Bronchial epithelial cell (primary cell): ENCODE measurements at regions not wholly inside any gene's neighbourhood (a gene's known extent, or its start where the extent isn't known, plus 50 kb on each side); places are given as distances from the start of the nearest gene placed in this dataset.
A peak's percentile ranks its signal among the peaks of the same experiment; 100 is the strongest.

Experiments
- DNase-seq: peaks from one replicate; pipeline ENCODE4 v3.0.0-alpha.2; 2010; ENCODE audit warnings: low read depth
- FAIRE-seq: peaks from 2 replicates; lab custom pipeline; 2011; peaks lifted over from hg19 to GRCh38; lab: Jason Lieb, UNC
- H3K27me3 ChIP-seq: 2 replicates; pipeline ENCODE4 v1.5.1; 2011; ENCODE audit warnings: low read length; ENCODE audit not compliant: control insufficient read depth, insufficient read depth
- H3K36me3 ChIP-seq: 2 replicates; pipeline ENCODE4 v1.5.1; 2011; ENCODE audit warnings: low read length; ENCODE audit not compliant: control insufficient read depth, insufficient read depth
- H3K4me3 ChIP-seq: 2 replicates; pipeline ENCODE4 v1.5.1; 2011; ENCODE audit warnings: mild to moderate bottlenecking, low read depth, low read length, control low read depth
- CTCF ChIP-seq: IDR thresholded peaks from 2 replicates; pipeline ENCODE4 v1.5.1; 2011; ENCODE audit warnings: mild to moderate bottlenecking, moderate library complexity, low read length, control low read depth, inconsistent platforms; ENCODE audit not compliant: insufficient read depth, severe bottlenecking

- no peaks in the 10 kb centered on the region for H3K36me3 ChIP-seq
- no peak for TF ChIP-seq CTCF
- DNase-seq, result no peak
- no peak overlapping the region for H3K4me3 ChIP-seq
- FAIRE-seq, result no peak
- no peaks in the 10 kb centered on the region for H3K27me3 ChIP-seq
Measured at GRCh38 chr20:7015257-7015656, 247.8 kb downstream of the BMP2 start.

- FAIRE-seq (no peak), DNase-seq (no peak)
- no peaks in the 10 kb centered on the region for H3K27me3 ChIP-seq
- TF ChIP-seq CTCF, result no peak
- H3K36me3 ChIP-seq, result no peaks in the 10 kb centered on the region
- no peak overlapping the region for H3K4me3 ChIP-seq
Measured at GRCh38 chr20:7022597-7022996, 255.1 kb downstream of the BMP2 start.

DNA sequence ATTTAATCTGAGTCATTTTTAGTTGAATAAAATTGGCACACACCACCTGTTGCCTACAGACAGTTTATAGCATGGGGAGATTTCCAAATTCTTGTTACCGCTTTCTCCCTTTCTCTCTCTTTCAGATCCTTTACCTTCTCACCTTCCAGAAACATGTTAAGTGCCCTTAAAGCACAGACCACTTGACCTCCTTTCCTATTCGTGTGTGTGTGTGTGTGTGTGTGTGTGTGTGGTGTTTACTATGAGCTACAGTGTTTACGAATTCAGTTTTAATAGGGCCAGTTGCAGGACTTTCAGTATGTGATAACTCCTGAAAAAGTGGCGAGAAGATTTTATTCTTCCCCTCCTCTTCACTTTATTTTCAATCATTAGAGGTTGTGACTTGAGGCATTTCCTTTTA lies 258.1 kb downstream of the BMP2 start:
- H3K4me3 ChIP-seq, result no peak overlapping the region
- TF ChIP-seq CTCF, result no peak
- DNase-seq (no peak), FAIRE-seq (no peak)
- no peaks in the 10 kb centered on the region for H3K36me3 ChIP-seq
- H3K27me3 ChIP-seq, result no peaks in the 10 kb centered on the region

DNA sequence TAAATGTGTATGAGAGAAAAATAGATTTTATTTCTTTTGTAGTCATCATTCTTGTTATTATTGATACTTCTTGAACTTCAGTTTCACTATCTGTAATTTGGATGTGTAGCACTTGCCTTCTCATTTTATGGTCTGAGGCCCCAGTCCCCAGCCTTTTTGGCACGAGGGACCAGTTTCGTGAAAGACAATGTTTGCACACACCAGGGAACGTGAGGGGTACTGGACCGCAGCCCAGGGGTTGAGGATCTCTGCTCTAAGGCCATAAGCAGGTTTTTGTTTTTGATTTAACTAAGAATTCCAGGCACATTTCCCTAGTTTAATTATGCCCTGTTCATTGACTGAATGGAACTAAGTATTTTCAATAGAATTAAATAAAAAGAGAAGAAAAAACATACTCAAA lies 261.5 kb downstream of the BMP2 start:
- Histone ChIP-seq H3K36me3 (no peaks in the 10 kb centered on the region), H3K27me3 (no peaks in the 10 kb centered on the region), H3K4me3 (no peak overlapping the region)
- no peak for FAIRE-seq
- DNase-seq, result no peak
- no peak for TF ChIP-seq CTCF

GRCh38 chr20:7031222-7031621 lies 263.7 kb downstream of the BMP2 start:
- DNase-seq, result peak; percentile 5
- FAIRE-seq, result no peak
- no peaks in the 10 kb centered on the region for H3K36me3 ChIP-seq

More at GRCh38 chr20:7031222-7031621, 263.7 kb downstream of the BMP2 start:
- no peak overlapping the region for H3K4me3 ChIP-seq
- TF ChIP-seq CTCF, result peak; percentile 8
- no peaks in the 10 kb centered on the region for H3K27me3 ChIP-seq
